ENCODE measurements at regions not wholly inside any gene's neighbourhood (a gene's known extent, or its start where the extent isn't known, plus 50 kb on each side); places are given as distances from the start of the nearest gene placed in this dataset.

GRCh38 chr3:34832865-34833508 lies 806.3 kb upstream of the ARPP21 start:
- TF ChIP-seq, protein P1, sequence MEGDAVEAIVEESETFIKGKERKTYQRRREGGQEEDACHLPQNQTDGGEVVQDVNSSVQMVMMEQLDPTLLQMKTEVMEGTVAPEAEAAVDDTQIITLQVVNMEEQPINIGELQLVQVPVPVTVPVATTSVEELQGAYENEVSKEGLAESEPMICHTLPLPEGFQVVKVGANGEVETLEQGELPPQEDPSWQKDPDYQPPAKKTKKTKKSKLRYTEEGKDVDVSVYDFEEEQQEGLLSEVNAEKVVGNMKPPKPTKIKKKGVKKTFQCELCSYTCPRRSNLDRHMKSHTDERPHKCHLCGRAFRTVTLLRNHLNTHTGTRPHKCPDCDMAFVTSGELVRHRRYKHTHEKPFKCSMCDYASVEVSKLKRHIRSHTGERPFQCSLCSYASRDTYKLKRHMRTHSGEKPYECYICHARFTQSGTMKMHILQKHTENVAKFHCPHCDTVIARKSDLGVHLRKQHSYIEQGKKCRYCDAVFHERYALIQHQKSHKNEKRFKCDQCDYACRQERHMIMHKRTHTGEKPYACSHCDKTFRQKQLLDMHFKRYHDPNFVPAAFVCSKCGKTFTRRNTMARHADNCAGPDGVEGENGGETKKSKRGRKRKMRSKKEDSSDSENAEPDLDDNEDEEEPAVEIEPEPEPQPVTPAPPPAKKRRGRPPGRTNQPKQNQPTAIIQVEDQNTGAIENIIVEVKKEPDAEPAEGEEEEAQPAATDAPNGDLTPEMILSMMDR (optimal IDR thresholded peaks at IDR 0.05 in 1 of 3, IDR thresholded peaks at IDR 0.05 in 1 of 3, conservative IDR thresholded peaks at IDR 0.05 in 1 of 3; ENCODE audit: extremely low read depth in 1 of 3, insufficient read depth in 2 of 3, low read length in 3 of 3), result no peak
- no peak for TF ChIP-seq EZH2 (IDR thresholded peaks at IDR 0.05; ENCODE audit: low read length)

All from keratinocyte (primary cell).